ENCODE measurements at regions not wholly inside any gene's neighbourhood (a gene's known extent, or its start where the extent isn't known, plus 50 kb on each side); places are given as distances from the start of the nearest gene placed in this dataset.
"Not testable (repeated sequence)": the region's sequence is repeated elsewhere in the genome, so short reads cannot be mapped to it uniquely, and the experiment has no call there.

DNA sequence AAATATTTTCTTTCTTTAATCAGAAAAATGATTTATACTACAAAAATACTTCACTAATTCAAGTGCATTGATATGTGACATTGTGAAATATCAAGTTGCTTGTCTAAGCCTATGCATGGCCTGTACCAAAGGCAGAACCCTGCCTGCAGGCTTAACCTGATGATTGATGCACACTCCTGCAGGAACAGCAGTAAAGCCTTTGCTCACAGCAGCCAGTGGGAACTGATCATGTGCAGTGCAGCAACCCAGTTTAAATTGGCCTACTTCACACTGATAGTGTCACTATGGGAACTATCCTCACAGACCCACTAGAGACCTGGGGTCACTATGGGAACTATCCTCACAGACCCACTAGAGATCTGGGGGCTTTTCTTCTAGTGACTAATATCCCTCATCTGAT, 603.8 kb downstream of the RAPGEF2 start:
- Histone ChIP-seq H3K4me2 (ENCODE audit: low read depth, low read length) (no peak overlapping the region), H3K9ac (ENCODE audit: insufficient read depth, low read depth, low read length) (no peak overlapping the region), H3K4me1 (ENCODE audit: insufficient read depth, low read length) (no peaks in the 10 kb centered on the region), H3K27ac (ENCODE audit: extremely low read length, insufficient read depth, low read length) (no peak overlapping the region), H2AFZ (ENCODE audit: low read length) (no peak overlapping the region), H4K20me1 (ENCODE audit: insufficient read depth, low read length) (no peaks in the 10 kb centered on the region), H3K27me3 (ENCODE audit: control insufficient read depth in 1 of 2, insufficient read depth in 2 of 2, low read length in 2 of 2) (no peaks in the 10 kb centered on the region), H3K79me2 (ENCODE audit: insufficient read depth, low read length) (no peaks in the 10 kb centered on the region), H3K9me3 (ENCODE audit: low read length) (no peaks in the 10 kb centered on the region), H3K36me3 (replicated peaks in 1 of 2; ENCODE audit: control insufficient read depth in 1 of 2, insufficient read depth in 2 of 2, low read length in 2 of 2) (no peaks in the 10 kb centered on the region), H3K4me3 (replicated peaks in 1 of 3; ENCODE audit: insufficient read depth in 1 of 3, low read depth in 2 of 3, low read length in 3 of 3) (no peak overlapping the region)
- FAIRE-seq (no peak), DNase-seq (ENCODE audit: low spot score) (no peak), ATAC-seq (no peak)
- BruUV-seq (replicated peaks), result no TSS peak
- POLR2A ChIA-PET, result no interaction called here
- no peak for TF ChIP-seq SCMH1 (CRISPR knock-in tag; IDR thresholded peaks at IDR 0.05; ENCODE audit: borderline replicate concordance)
- no peak for TF ChIP-seq GABPA (IDR thresholded peaks at IDR 0.05; ENCODE audit: low read depth, low read length)
- TF ChIP-seq GABPA (CRISPR knock-in tag; IDR thresholded peaks at IDR 0.05; ENCODE audit: low read depth), result no peak
- no peak for TF ChIP-seq POLR2G (IDR thresholded peaks at IDR 0.05; ENCODE audit: low read depth, low read length)
- TF ChIP-seq, protein P1, sequence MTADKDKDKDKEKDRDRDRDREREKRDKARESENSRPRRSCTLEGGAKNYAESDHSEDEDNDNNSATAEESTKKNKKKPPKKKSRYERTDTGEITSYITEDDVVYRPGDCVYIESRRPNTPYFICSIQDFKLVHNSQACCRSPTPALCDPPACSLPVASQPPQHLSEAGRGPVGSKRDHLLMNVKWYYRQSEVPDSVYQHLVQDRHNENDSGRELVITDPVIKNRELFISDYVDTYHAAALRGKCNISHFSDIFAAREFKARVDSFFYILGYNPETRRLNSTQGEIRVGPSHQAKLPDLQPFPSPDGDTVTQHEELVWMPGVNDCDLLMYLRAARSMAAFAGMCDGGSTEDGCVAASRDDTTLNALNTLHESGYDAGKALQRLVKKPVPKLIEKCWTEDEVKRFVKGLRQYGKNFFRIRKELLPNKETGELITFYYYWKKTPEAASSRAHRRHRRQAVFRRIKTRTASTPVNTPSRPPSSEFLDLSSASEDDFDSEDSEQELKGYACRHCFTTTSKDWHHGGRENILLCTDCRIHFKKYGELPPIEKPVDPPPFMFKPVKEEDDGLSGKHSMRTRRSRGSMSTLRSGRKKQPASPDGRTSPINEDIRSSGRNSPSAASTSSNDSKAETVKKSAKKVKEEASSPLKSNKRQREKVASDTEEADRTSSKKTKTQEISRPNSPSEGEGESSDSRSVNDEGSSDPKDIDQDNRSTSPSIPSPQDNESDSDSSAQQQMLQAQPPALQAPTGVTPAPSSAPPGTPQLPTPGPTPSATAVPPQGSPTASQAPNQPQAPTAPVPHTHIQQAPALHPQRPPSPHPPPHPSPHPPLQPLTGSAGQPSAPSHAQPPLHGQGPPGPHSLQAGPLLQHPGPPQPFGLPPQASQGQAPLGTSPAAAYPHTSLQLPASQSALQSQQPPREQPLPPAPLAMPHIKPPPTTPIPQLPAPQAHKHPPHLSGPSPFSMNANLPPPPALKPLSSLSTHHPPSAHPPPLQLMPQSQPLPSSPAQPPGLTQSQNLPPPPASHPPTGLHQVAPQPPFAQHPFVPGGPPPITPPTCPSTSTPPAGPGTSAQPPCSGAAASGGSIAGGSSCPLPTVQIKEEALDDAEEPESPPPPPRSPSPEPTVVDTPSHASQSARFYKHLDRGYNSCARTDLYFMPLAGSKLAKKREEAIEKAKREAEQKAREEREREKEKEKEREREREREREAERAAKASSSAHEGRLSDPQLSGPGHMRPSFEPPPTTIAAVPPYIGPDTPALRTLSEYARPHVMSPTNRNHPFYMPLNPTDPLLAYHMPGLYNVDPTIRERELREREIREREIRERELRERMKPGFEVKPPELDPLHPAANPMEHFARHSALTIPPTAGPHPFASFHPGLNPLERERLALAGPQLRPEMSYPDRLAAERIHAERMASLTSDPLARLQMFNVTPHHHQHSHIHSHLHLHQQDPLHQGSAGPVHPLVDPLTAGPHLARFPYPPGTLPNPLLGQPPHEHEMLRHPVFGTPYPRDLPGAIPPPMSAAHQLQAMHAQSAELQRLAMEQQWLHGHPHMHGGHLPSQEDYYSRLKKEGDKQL (CRISPR knock-in tag; IDR thresholded peaks at IDR 0.05; ENCODE audit: low read depth), result no peak
- TF ChIP-seq HCFC1 (IDR thresholded peaks at IDR 0.05; ENCODE audit: low read depth, low read length), result no peak
- TF ChIP-seq, protein P2, sequence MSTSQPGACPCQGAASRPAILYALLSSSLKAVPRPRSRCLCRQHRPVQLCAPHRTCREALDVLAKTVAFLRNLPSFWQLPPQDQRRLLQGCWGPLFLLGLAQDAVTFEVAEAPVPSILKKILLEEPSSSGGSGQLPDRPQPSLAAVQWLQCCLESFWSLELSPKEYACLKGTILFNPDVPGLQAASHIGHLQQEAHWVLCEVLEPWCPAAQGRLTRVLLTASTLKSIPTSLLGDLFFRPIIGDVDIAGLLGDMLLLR (CRISPR knock-in tag; IDR thresholded peaks at IDR 0.05), result no peak
- TF ChIP-seq ZNF598 (CRISPR knock-in tag; IDR thresholded peaks at IDR 0.05; ENCODE audit: borderline replicate concordance), result no peak
- no peak for TF ChIP-seq ZNF768 (CRISPR knock-in tag; IDR thresholded peaks at IDR 0.05)
- TF ChIP-seq NFE2L2 (IDR thresholded peaks at IDR 0.05; ENCODE audit: low read length), result no peak
- no peak for TF ChIP-seq ARNT2 (CRISPR knock-in tag; IDR thresholded peaks at IDR 0.05; ENCODE audit: low read depth)
- no peak for TF ChIP-seq SIN3A (IDR thresholded peaks at IDR 0.05; ENCODE audit: borderline replicate concordance, low read depth, low read length)
- TF ChIP-seq ZNF674 (CRISPR knock-in tag; IDR thresholded peaks at IDR 0.05; ENCODE audit: low read depth), result no peak
- no peak for TF ChIP-seq FOXP1 (IDR thresholded peaks at IDR 0.05)
- TF ChIP-seq FOXP1 (CRISPR knock-in tag; IDR thresholded peaks at IDR 0.05), result no peak
- TF ChIP-seq NFRKB (IDR thresholded peaks at IDR 0.05), result no peak
- intact Hi-C loops (cut with micrococcal nuclease; ENCODE audit: unreplicated experiment), result no loop called here
- in situ Hi-C loops (cut with HindIII; ENCODE audit: extremely low pct_ligation_motif_present, low pct_unique_long_range_greater_than_20kb), result no loop called here
- CTCF ChIA-PET (ENCODE audit: low intra/inter-chr PET ratio, low total read pairs), result no interaction called here

DNA sequence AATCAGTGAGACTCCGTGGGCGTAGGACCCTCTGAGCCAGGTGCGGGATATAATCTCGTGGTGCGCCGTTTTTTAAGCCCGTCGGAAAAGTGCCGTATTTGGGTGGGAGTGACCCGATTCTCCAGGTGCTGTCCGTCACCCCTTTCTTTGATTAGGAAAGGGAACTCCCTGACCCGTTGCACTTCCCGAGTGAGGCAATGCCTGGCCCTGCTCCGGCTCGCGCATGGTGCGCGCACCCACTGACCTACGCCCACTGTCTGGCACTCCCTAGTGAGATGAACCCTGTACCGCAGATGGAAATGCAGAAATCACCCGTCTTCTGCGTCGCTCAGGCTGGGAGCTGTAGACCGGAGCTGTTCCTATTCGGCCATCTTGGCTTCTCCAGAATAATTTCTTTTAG, 612.3 kb downstream of the RAPGEF2 start:
- POLR2A ChIA-PET, result not testable (repeated sequence)

More for the DNA sequence above, 612.3 kb downstream of the RAPGEF2 start:
- FAIRE-seq; CTCF ChIA-PET (ENCODE audit: low intra/inter-chr PET ratio, low total read pairs); H3K4me1 ChIP-seq (ENCODE audit: insufficient read depth, low read length); in situ Hi-C loops (cut with HindIII; ENCODE audit: extremely low pct_ligation_motif_present, low pct_unique_long_range_greater_than_20kb); H3K27ac ChIP-seq (ENCODE audit: extremely low read length, insufficient read depth, low read length); H3K79me2 ChIP-seq (ENCODE audit: insufficient read depth, low read length); H2AFZ ChIP-seq (ENCODE audit: low read length); H3K4me3 ChIP-seq (replicated peaks in 1 of 3; ENCODE audit: insufficient read depth in 1 of 3, low read depth in 2 of 3, low read length in 3 of 3); DNase-seq (ENCODE audit: low spot score); BruUV-seq (replicated peaks); H4K20me1 ChIP-seq (ENCODE audit: insufficient read depth, low read length); ATAC-seq; H3K4me2 ChIP-seq (ENCODE audit: low read depth, low read length); intact Hi-C loops (cut with micrococcal nuclease; ENCODE audit: unreplicated experiment); H3K27me3 ChIP-seq (ENCODE audit: control insufficient read depth in 1 of 2, insufficient read depth in 2 of 2, low read length in 2 of 2); H3K9ac ChIP-seq (ENCODE audit: insufficient read depth, low read depth, low read length); H3K9me3 ChIP-seq (ENCODE audit: low read length); H3K36me3 ChIP-seq (replicated peaks in 1 of 2; ENCODE audit: control insufficient read depth in 1 of 2, insufficient read depth in 2 of 2, low read length in 2 of 2): not testable (repeated sequence)
- WGBS (ENCODE audit: low lambda C conversion rate), result 85% methylated on average over 22 of the region's 25 CpGs
